Astrocyte of the hippocampus (primary cell): ENCODE measurements at regions not wholly inside any gene's neighbourhood (a gene's known extent, or its start where the extent isn't known, plus 50 kb on each side); places are given as distances from the start of the nearest gene placed in this dataset.

Experiments
- DNase-seq: peaks from one replicate; pipeline ENCODE4 v3.0.0; 2011; ENCODE audit warnings: low read depth, low spot score

DNA sequence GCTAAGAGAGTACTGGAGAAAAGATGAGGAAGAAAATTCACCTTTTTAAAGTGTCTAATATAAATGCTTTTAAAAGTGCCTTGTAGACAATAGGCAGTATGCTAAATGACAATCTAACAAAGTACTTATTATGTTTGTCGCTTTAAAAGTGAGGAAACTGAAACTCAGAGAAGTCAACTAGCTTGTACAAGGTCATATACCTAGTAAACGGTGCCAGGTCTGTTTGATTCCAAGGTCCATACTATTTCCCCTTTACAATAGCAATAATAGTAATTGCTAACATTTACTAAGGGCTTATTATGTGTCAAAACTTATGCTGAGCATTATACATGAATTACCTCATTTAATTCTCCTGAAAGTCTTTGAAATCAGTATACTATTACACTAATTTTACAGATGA, 328.6 kb upstream of the SLC24A2 start:
- DNase-seq, result no peak

DNA sequence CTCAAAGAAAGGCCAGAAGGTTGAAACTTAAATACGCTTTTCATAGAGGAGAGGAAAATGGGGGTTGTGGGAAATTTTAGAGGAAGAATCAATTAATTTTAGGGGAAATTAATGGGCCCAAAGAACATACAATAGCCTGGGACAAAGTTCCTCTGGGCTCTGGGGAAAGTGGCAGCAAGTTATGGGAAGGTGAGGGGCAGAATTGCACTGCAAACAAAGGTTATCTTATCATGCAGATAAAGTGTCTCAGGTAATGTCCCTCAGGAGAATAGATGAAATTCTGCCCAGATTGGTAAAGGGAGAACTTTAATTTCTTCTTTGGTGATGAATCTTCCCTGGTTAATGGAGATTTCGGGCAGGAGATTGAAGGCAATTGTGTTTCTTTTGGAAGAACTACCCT, 326.1 kb upstream of the SLC24A2 start:
- DNase-seq, result no peak

DNA sequence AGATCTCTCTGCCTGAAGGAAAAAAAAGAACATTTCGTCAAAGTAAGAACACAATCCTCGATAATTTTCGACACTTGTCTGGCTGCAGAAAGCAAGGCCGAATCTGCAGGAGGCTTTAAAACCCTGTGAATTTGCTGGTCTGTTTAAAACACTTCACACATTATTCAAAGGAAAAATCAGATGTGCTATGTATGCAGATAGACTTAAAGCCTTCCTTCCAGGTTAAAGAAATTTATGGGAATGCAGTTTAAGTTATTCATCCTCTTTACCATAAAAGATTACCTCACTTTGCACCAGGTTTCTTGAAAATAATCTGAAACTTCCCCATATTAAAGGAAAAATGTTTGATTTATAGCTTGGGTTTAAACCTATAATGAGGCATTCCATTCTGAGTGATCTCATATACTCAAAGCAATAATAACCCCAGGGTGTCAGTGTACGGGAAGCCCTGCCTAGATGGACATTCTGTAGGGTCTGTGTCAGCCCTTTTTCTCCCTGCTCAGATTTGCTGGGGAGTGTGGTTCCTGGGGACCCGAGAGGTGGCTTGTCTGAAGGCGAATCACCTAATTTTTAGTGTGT, 323.5 kb upstream of the SLC24A2 start:
- DNase-seq, result no peak

DNA sequence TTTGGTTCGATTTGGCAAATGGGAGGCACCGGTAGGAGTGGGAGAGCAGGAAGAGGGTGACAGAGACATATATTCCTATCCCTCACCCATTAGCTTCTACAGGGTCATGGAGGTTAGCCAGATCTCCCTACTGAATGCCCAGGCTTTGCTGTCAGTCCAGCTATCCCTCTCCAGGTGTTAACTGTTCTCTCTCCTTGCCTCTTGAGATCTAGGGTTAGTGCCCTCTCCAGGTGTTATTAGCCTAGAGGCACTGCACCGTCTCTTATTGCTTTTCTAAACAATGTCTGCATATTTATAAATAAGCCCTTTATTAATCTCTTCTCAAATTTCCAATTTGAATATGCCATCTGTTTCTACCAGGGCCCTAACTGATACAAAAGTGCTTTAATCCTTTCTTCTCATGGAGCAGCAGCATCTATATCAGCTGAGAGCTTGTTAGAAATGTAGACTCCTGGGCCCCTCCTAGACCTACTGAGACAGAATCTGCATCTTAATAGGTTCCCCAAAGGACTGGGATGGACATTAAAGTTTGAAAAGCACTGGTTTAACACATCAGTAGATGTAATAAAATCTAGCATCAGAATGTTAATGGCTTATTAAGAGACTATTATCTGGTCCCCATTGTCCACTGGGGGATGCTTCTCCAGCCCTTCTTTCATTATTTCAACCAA, 322.5 kb upstream of the SLC24A2 start:
- no peak for DNase-seq

DNA sequence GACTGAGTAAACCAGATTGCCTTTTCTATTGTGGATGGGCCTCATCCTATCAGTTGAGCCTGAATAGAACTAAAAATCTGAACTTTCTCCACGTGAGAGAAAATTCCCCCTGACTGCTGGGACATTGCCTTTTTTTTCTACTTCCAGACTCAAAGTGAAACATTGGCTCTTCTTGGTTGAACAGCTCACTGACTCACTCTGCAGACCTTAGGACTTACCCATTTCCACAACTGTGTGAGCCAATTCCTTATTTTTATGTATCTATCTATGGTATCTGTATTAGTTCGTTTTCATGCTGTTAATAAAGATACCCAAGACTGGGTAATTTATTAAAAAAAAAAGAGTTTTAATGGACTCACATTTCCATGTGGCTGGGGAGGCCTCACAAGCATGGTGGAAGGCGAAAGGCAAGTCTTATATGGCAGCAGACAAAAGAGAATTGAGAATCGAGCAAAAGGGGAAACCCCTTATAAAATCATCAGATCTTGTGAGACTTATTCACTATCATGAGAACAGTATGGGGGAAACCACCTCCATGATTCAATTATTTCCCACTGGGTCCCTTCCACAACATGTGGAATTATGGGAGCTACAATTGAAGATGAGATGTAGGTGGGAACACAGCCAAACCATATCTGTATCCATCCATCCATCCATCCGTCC, 306.7 kb upstream of the SLC24A2 start:
- DNase-seq, result no peak

DNA sequence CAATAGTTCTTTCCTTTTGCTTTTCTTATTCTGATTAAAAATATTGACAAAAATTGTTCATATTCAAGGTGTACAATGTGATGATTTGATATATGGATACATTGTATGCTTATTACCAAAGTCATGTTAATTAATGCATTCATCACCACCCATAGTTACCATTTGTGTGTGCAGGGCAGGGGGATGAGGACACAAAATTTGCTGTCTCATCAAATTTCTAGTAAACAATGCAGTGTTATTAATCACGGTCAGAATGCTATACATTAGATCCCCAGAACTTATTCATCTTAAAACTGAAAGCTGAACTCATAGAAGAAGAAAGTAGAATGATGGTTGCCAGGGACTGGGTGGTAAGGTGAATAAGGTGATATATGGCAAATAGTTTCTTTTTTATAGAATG, 303.7 kb upstream of the SLC24A2 start:
- DNase-seq, result no peak

DNA sequence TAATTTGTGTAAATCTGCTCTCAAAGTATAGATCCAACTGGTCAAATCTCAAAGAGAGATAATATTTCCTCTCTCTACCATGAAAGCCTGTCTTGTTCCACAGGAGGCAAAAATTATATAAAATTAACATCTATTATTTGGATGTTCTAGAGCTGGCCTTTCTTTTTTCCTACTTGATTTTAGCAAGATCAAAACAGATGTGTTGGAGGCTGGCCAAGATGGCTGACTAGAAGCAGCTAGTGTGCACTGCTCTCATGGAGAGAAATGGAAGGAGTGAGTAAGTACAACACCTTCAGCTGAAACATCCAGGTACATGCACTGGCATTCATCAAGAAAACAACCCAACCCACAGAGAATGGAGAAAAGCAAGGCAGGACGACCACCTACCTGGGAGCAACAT, 298.6 kb upstream of the SLC24A2 start:
- DNase-seq, result no peak

DNA sequence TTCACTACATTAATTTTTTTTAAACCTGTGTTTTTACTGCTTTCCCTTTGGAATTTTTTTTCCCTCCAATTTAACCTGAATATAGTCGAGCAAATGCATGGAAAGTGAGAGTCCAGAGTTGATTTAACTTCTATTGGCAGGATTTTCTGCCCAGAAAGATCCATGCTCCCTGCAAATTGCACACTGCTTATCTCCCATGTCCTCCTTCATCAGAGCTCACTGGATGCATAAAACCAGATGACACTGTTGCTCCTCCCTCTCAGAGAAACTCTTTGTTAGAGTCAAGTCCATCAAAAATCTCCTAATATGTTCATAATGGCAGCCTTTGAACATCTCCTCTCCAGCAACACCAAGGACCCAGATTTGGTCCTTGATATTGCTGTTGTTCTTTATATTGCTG, 297.0 kb upstream of the SLC24A2 start:
- no peak for DNase-seq

DNA sequence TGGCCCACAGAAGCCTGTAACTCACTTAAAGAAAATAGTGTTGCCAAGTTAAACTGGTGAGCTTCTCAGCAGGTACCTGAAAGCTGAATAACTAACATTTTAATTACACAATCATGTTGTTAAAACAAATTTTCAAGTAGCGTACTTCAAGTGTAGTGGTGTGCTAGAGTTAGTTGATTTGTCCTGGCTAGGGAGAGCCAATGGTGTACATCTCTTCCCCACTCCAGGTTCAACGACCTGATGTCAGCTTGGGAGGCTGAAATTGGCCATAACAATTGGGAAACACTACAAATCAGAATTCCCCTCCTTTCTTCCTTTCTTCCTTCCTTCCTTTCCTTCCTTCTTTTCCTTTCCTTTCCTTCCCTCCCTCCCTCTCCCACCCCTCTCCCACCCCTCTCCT, 295.3 kb upstream of the SLC24A2 start:
- DNase-seq, result no peak

DNA sequence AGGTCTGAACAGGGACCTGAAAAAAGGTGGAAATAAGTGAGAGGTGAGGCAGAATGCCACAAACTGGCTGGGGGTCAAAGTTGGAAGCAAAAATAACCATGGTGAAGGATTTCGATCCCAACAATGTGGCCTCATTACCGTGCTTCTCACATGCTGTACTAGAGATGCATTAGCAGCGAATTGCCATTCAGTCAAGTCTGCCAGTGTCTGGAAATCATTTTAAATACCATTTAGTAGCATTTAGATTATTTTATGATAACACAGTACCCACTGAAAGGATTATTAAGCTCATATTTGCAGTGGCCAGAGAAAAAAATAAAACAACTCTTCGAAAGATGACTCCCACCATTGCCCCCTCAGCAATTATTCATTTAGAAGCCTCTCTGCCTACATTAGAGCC, 294.6 kb upstream of the SLC24A2 start:
- DNase-seq, result no peak

DNA sequence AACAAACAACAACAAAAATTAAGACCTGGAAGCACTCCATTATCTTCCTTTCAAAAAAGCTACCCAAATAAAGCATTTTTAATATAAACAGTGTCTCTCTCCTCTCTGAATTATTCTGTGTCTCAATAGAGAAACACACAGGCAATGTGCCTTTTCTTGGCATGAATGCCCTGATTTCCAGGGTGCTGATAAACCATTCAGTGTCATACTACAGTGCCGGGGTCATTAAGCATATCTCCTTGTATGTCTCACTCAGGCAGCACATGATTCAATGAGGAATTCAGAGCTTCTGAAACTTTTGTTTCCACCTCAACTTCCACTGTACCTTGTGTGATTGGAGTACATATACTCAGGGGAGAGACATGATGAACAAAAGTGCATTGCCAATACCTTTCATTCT, 294.0 kb upstream of the SLC24A2 start:
- no peak for DNase-seq

DNA sequence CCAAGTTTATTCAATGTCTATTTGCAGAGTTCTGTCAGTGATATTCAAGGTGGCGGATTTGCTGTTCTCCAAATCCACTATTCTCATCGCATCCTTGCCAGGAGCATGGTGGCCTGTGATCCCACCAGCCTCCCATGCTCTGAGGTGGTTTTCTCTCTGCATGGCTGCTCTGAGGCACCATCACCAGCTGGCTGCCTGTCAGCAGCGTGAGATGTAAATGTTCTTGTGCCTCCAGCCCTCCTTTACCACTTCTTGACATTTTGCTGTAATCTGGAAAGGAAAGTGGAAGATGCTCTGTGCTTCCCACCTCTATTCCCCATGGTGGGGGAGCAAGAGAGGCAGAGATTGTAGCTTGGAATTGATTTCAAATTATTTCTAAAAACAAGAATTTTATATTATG, 293.6 kb upstream of the SLC24A2 start:
- no peak for DNase-seq

DNA sequence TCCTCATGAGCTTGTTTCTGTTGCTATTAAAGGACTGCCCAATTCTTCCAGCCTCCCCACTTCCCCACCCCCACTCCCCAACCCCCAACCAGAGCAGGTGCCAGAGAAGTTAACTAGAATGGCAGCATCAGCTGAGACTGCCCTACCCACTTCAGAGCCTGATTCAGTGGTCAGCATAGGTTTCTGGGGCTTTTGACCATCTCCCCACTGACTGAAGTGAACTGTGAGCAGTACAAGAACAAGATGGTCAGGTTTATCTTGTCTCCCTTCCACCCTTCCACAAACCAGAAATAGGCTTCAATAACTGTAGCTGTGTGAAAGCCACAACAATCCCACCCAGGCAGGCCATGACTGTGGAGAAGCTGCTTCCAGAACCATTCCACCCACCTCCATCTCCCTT, 289.4 kb upstream of the SLC24A2 start:
- DNase-seq, result no peak

DNA sequence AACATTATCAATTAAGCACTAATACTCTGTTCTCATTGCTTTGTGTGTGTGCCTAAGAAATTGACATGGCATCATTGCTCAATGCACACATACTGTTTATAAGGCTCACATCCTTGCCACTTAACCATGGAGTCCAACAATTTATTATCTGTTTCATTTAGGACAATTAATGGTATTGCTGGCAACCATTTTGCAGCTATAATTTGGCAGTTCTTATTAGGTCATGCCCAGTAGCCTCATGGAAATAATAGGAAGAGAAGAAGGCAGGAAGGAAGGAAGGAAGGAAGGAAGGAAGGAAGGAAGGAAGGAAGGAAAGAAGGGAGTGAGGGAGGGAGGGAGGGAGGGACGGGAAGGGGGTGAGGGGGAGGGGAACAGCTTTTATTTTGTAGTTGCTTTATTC, 285.5 kb upstream of the SLC24A2 start:
- no peak for DNase-seq

DNA sequence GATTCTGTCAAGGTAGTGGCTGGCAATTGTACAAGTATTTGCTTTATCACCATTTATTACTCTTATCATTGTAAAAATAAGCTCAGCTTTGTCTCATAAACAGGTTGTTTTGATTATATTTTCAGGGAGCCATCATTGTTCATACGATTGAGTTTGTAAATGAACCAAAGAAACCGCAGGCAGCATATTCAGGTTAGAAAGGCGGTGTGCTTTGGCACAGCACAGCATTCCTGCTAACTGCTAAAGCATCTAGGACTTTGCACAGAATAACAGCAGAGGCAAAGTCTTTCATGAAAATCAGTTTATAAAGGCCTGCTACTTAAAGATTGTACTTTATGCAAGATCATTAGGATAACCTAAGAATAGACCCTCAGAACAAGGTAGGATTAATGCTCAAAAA, 281.5 kb upstream of the SLC24A2 start:
- DNase-seq, result peak; percentile 84

DNA sequence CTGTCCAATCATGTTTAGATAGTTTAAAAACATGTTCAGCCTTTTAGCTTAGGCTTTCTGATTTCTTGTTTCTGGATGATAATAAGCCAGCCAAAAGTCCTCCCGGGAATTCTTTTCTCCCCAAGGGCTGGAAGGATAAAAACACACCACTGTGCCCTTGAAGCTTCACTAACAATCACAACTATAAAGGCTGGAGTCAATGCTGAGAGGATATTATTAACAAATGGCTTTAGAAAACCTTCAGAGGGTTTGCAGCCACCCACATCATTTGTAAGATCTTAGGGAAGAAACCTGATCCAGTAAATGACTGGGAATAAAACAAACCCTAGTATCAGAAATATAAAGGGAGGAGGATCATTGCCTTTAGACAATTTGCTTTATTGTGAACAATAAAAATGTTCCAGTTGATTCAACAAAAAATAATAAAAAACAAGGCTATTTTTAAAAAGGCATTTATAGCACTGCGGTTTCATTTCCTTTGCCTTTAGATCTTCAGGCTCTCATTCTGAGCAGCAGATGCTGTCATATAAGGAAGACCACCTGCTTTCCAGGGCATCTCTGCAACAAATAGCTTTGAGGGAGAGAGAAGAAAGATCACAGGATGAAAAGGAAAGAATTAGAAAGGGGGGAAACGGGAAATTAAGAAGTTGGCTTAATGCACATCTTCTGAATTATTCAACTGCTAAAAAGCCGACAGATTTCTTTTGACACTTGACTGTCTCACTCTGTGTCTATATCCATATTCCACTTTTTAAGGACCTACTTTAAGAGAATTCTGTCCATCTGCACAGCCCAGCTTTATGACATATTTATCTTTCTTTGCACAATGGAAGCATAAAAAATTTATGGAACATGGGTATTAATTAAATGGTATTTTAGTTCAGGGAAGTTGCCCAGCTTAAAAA, 277.2 kb upstream of the SLC24A2 start:
- no peak for DNase-seq

DNA sequence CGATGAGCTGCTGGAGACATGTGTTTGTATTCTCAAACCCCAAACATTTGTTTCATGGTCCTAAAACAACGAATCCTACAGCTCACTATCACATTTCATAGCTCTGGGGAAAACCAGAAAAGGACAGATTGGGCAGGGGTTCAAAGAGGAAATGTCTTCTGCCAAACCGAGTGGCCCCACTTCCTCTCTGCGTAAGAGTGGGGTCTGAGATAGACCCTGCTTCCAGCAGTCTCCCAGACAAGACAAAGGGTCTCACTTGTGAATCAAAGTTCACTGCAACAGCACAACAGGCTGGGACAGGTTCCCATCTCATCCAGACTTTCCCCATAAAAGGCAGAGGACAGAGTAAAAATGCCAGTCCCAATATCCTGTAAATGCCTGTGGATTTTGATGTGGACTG, 276.2 kb upstream of the SLC24A2 start:
- DNase-seq, result no peak

DNA sequence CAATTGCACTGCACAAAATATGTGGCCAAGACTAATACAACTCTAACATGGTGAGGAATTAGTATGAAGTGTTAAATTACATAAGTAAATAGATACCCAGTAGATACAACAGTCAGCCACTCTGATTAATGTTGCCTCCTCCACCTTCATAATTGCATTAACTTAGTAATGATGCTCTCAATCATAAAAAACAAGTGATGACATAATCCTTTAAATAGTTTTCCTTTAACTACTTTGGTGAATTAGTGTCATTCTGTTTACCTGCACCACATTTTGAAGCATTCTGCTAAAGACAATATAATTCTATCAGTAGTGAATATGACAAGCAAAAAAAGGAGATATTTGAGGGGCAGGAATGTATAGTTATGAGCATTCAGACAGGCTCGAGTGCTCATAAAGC, 265.9 kb upstream of the SLC24A2 start:
- no peak for DNase-seq

DNA sequence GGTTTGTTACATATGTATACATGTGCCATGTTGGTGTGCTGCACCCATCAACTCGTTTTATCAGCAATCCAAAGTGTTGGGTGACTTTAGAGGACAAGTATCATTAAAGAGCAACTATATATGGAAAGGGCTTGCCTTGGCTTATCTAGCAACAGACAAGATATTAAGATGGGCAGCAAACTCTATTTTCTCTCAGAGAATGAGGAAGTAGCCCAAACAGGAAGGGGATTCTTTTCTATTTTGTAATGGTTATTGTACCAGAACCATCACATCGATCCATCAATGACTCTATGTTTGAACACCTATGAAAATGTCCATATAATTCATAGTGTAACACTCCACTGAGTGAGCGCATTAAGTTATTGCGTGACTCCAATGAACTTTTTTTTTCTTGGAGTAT, 260.1 kb upstream of the SLC24A2 start:
- no peak for DNase-seq

DNA sequence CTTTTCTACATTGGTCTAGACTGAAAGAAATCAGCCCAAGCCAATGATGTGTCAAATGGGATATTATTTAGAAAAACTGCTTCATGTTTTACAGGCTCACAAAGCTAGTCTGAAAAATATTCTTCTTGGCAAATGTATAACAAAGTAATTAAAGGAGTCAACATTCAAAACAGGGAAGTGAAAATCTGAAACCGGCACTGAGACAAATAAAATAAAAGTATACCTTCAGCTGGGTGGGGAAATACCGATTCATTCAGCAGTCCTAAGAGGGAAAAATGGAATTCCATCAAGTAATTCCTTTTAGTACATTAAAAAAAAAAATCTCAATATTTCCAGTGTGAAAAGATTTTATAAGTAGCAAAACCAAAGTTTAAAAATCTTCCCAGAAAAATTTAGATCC, 259.6 kb upstream of the SLC24A2 start:
- no peak for DNase-seq

DNA sequence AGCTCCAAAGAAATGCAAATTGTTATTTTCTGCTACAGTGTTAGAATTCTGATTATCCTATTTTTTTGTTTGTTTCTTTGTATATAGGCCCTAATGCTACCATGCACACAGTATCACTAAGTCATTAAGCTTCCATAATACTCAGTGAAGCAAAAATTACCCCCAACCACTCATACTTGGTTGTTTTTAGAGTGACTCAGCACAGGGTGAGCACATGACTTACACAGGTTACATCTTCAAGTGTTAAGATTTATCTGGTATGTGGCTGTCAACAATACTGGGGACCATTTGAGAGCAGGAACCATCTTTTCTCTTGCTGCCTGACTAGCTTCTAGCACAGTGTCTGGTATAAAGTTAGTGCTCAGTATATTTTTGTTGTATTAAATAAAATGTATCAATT, 255.8 kb upstream of the SLC24A2 start:
- DNase-seq, result peak; percentile 9

DNA sequence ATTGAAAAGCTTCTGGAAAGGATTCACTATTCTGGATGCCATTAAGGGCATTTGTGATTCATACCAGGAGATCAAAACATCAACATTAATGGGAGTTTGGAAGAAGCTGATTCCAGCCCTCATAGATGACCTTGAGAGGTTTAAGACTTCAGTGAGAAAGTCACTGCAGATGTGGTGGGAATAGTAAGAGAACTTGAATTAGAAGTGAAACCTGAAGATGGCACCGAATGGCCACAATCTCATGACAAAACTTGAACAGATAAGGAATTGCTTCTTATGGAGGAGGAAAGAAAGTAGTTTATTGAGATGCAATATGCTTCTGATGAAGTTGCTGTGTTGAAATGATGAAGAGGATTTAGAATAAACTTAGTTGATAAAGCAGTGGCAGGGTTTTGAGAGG, 254.6 kb upstream of the SLC24A2 start:
- DNase-seq, result no peak
